ENCODE measurements at regions not wholly inside any gene's neighbourhood (a gene's known extent, or its start where the extent isn't known, plus 50 kb on each side); places are given as distances from the start of the nearest gene placed in this dataset.

DNA sequence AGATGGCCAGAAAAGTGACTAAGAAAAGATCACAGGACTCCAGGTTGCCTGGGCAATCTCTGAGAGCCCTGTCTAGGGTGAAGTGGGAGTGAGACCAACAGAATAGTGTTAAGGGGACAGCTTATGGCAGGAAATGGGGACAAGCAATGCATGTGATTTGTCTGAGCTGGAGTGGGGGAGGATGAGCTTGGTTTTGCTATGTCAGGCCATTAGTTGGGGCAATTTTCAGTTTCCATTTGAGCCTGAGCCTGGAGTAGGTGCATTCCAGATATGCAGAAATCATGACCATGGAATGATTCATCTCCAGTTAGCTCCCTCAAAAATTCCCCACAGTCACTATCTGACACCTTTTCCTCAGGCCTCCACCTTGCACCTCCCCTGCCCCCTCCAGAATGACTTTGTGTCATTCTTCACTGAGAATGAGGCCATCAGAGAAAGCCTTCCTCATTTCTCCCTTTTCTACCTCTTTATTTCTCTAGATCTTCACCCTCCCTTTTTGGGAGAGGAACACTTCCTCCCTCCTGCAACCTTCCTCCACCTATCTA lies 150.9 kb upstream of the PLEKHG7 start:
- Histone ChIP-seq H3K27ac (peak overlapping the region in 8 of 12 donors; percentile 63 to 90 (median 84)), H3K4me1 (peaks cover 0 to 55% (median 28%) of the 10 kb centered on the region in 12 donors), H3K36me3 (no peaks in the 10 kb centered on the region), H3K27me3 (no peaks in the 10 kb centered on the region), H3K4me3 (no peak overlapping the region), H3K9me3 (no peaks in the 10 kb centered on the region)
- DNase-seq (no peak), ATAC-seq (no peak)
- intact Hi-C loops (cut with DNase I) = loop anchor here in 5 of 10 donors (5.0 to 10.0 kb wide), 4 partner anchors 45 to 557 kb away; no protein-coding TSS in a partner anchor
- TF ChIP-seq CTCF (IDR thresholded peaks at IDR 0.05) (no peak), POLR2A (IDR thresholded peaks at IDR 0.05) (no peak)

DNA sequence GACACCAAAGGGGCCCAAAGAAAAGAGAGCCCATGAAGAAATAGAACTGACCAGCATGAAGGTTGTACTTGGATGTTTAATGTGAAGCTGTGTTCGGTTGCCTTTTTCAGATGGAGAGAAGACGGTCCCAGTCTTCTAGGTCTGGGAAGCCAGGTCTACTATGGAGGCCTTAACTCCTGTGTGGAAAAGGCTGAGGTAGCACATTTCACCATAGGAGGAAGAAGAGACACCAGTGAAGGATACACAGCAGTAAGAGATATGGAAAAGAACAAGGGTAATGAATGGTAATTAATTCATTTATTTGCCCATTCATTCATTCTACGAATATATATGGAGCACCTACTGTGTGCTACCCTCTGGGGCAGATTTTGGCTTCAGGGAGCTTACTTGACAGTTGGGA lies 151.6 kb upstream of the PLEKHG7 start:
- no peak for ATAC-seq
- no peak for TF ChIP-seq CTCF (IDR thresholded peaks at IDR 0.05)
- no peak for TF ChIP-seq POLR2A (IDR thresholded peaks at IDR 0.05)
- no peaks in the 10 kb centered on the region for H3K27me3 ChIP-seq
- 94 to 100% (median 99%) methylated on average over 3 of the region's 3 CpGs for WGBS, 4 donors
- no peak overlapping the region for H3K4me3 ChIP-seq
- H3K36me3 ChIP-seq = no peaks in the 10 kb centered on the region
- H3K27ac ChIP-seq = peak overlapping the region in 1 of 12 donors; percentile 79
- peaks cover 0 to 48% (median 28%) of the 10 kb centered on the region in 12 donors for H3K4me1 ChIP-seq
- no peaks in the 10 kb centered on the region for H3K9me3 ChIP-seq
- no peak for DNase-seq
- intact Hi-C loops (cut with DNase I) = loop anchor here in 5 of 10 donors (5.0 to 10.0 kb wide), 4 partner anchors 44 to 556 kb away; no protein-coding TSS in a partner anchor

DNA sequence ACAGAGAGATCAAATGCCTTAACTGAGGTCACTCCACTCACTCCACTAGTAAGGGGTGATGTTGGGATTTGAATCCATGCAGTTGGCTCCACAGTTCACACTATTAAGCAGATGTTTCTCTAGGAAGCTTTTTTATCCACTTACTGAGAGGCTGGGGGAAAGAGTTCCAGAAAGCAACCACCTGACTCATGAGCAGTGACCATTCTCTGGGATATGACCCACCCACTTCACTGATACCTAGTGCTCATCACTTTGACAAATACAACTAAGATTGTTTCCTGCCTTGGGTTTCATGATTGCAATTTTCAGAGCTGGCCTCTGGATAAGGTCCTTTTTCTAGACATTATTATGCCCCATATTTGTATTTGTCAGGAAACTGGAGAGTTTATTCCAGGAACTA lies 152.1 kb upstream of the PLEKHG7 start:
- DNase-seq = no peak
- intact Hi-C loops (cut with DNase I) = loop anchor here in 5 of 10 donors (5.0 to 10.0 kb wide), 4 partner anchors 43 to 556 kb away; no protein-coding TSS in a partner anchor
- Histone ChIP-seq H3K36me3 (no peaks in the 10 kb centered on the region), H3K27ac (no peak overlapping the region), H3K27me3 (no peaks in the 10 kb centered on the region), H3K4me3 (no peak overlapping the region), H3K9me3 (no peaks in the 10 kb centered on the region), H3K4me1 (peaks cover 0 to 43% (median 28%) of the 10 kb centered on the region in 12 donors)
- TF ChIP-seq CTCF (IDR thresholded peaks at IDR 0.05) = no peak
- no peak for TF ChIP-seq POLR2A (IDR thresholded peaks at IDR 0.05)
- no peak for ATAC-seq

GRCh38 chr12:92550254-92550653 lies 152.5 kb upstream of the PLEKHG7 start:
- no peaks in the 10 kb centered on the region for H3K9me3 ChIP-seq
- no peaks in the 10 kb centered on the region for H3K27me3 ChIP-seq
- H3K27ac ChIP-seq = no peak overlapping the region
- H3K4me1 ChIP-seq = peaks cover 0 to 39% (median 27%) of the 10 kb centered on the region in 12 donors
- DNase-seq (no peak), ATAC-seq (no peak)
- H3K4me3 ChIP-seq = no peak overlapping the region
- intact Hi-C loops (cut with DNase I) = loop anchor here in 5 of 10 donors (5.0 to 10.0 kb wide), 4 partner anchors 43 to 555 kb away; no protein-coding TSS in a partner anchor
- no peaks in the 10 kb centered on the region for H3K36me3 ChIP-seq
- TF ChIP-seq POLR2A (IDR thresholded peaks at IDR 0.05) = no peak
- TF ChIP-seq CTCF (IDR thresholded peaks at IDR 0.05) = no peak

Measured in heart left ventricle (tissue), 16 donors.